GM12874 (cell line): ENCODE measurements at regions not wholly inside any gene's neighbourhood (a gene's known extent, or its start where the extent isn't known, plus 50 kb on each side); places are given as distances from the start of the nearest gene placed in this dataset.

ENCODE experiments used
- TF ChIP-seq, protein P1 (sequence below): IDR thresholded peaks from 2 replicates; pipeline ENCODE4 v1.5.1; 2011; ENCODE audit warnings: low read depth, mild to moderate bottlenecking, control low read depth, low read length, moderate library complexity; ENCODE audit not compliant: insufficient read depth

DNA sequence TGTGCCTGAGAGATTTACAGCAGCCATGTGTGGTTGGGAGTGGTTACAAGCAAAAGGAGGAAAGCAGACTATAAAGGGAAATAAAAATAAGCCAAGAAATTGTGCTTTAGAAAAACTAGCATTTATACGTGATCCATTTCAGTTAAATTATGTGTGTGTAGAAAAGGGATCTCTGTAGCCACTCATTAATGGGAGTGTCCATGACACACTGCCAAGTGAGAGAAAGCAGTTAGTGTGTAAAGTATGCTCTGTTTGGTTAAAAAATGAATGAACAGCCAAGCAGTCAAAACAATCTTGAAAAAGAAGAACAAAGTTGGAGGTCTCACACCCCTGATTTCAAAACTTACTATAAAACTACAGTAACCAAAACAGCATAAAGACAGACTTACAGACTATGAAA is 67.9 kb upstream of the GGTLC1 start:
- TF ChIP-seq, protein P1, sequence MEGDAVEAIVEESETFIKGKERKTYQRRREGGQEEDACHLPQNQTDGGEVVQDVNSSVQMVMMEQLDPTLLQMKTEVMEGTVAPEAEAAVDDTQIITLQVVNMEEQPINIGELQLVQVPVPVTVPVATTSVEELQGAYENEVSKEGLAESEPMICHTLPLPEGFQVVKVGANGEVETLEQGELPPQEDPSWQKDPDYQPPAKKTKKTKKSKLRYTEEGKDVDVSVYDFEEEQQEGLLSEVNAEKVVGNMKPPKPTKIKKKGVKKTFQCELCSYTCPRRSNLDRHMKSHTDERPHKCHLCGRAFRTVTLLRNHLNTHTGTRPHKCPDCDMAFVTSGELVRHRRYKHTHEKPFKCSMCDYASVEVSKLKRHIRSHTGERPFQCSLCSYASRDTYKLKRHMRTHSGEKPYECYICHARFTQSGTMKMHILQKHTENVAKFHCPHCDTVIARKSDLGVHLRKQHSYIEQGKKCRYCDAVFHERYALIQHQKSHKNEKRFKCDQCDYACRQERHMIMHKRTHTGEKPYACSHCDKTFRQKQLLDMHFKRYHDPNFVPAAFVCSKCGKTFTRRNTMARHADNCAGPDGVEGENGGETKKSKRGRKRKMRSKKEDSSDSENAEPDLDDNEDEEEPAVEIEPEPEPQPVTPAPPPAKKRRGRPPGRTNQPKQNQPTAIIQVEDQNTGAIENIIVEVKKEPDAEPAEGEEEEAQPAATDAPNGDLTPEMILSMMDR, result no peak

DNA sequence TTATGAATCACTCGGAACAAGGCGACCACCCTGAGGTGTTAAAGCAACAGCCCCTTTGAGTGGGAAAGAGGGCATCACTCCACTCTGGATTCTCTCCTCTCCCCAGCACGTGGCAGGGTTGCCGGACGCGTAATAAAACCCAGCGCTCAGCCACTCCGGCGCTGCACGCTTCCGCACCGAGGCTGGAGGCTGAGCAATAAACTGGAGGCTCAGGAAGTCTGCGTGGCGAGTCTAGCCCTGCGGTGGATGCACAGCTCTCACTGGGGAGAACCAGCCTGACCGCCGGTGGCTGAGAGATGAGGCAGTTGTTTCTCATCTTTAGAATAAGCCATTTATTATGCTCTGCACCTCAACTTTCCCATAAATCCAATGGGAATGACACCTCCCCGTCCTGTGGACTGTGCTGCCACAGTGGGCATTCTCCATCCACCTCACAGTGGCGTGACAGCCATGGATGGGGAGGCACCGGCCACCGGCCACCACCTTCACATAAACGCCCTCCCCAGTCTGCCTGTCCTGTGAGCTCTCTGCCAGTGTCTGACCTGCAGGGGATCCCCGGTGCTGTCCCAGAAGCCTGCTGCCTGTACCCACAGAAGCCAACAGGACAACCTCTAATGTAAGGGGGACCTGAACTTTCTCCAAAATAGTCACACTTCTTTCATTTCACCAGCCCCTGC is 64.2 kb upstream of the GGTLC1 start:
- TF ChIP-seq, protein P1, result no peak

DNA sequence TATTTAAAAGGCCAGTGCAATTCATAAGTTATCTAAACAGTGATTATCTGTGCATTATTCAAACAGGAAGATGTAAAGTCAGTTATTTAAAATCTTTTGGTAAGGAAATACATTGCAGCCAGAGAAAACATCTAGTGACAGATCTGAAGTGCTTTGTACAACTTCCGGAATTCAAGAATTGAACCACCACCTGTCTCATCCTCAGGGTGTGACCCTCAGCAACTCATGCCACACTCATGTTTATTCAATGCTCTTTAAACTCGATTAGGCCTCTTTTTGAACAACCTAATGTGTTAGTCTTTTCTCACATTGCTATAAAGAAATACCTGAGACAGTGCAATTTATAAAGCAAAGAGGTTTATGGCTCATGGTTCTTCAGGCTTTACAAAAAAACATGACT is 62.6 kb upstream of the GGTLC1 start:
- TF ChIP-seq, protein P1, result no peak

DNA sequence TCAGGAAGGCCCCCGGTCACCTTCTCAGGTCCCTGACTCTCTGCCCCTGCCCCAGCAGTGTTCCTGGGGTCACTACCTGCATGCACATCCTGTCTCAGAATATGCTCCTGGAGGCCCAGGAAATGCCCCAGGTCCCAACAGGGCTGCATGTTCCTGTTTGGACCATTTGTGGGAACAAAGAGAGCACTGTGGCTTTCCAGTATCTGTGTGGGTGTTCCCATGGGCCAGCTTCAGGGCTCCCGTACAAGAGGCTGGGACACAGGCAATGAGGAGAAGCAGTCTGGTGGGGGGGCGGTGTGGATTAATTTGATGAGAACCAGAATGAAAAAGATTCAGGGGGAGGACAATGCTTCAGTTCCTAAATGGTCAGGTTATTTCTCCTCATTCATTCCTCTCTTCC is 61.5 kb upstream of the GGTLC1 start:
- TF ChIP-seq, protein P1, result no peak

DNA sequence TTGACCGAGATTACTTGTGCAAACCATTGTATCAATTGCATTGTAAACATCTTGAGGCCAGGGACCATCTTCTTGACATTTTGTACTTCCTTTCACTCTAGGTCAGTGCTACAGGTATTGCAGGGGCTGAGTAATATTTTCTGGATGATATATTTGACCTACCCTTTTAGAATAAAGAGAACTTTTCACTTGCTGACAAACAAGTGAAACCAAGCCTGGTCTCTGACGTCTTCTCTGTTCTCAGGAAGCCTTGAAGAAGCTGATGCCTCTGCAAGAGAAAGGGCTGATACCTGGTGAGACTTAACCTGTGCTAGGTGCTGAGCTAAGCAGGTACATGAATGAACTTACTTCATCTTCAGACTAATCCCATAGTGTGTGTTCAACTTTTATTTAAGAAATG is 60.5 kb upstream of the GGTLC1 start:
- TF ChIP-seq, protein P1, result no peak

DNA sequence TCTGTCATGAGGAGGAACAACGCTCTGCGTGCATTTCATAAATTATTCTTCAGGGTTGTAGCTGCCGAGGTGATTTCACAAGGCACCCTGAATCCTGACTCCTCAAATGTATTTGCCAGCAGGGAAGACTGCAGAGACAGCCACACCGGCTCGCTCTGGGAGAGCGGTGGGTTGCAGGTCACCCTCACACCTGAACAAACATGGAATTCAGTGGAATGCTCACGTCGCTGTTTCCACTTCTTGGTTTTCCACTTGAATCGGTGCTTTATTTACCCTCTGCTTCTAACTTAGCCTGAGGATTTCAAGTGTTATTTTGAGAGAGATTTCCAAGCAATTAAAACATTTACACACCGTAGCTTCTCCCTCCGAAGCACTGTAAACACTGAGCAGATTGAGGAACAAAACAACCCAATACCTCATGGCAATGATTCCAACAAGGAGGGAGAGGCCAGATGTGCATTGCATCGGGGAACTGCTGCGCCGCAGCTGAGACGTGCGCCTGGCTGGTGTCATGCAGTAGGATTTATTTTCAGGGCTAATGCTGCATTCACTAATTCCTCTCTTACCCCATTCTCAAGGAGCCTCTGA is 59.5 kb upstream of the GGTLC1 start:
- TF ChIP-seq, protein P1, result no peak

DNA sequence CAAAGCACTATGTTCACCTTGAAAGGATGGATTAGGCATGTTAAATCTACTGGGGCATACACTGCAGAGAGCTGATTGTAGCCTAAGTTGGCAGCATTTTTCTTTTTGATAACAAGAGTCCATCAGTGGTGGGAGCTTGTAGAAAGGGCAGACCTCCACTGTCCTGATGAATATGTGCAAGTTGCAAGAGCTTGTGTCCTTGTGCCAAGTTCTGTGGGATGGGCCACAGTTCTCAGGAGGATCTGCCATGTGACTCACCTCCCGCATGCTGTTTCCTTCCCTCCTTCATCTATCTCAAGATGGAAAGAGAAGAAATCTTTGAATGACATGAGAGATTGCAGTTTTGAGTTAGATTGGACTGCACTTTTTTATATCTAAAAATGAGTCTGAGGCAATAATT is 58.3 kb upstream of the GGTLC1 start:
- TF ChIP-seq, protein P1, result no peak
